PC-9 (cell line): ENCODE measurements at regions not wholly inside any gene's neighbourhood (a gene's known extent, or its start where the extent isn't known, plus 50 kb on each side); places are given as distances from the start of the nearest gene placed in this dataset.

Source experiments
- BruUV-seq: library from RNA; stranded (reverse); fragments of 400-500 nt; replicated peaks from 2 replicates; lab custom pipeline; 2021; lab: Mats Ljungman, UMichigan
- CTCF ChIA-PET: fragments of 300-600 bp; sonication (Branson Sonifier 250); formaldehyde crosslinking; loops from one replicate; lab custom pipeline; 2022; ENCODE audit warnings: antibody characterized with exemption; lab: Charles Lee
- POLR2A ChIA-PET: fragments of 300-600 bp; sonication (Branson Sonifier 250); formaldehyde crosslinking; loops from one replicate; lab custom pipeline; 2022; ENCODE audit warnings: antibody characterized with exemption; ENCODE audit not compliant: unreplicated experiment; lab: Charles Lee
- DNase-seq, 2 experiments: peaks; one replicate each; pipeline versions ENCODE4 v3.0.0 to v3.0.0-alpha.2; 2015 to 2022; ENCODE audit warnings: mixed read lengths in 1 of 2
- H2AFZ ChIP-seq: fragments of 200-600 bp; sonication (generic); 2 replicates; pipeline ENCODE4 v1.8.1; 2017; ENCODE audit warnings: antibody characterized with exemption
- H3F3A ChIP-seq: fragments of 200-600 bp; sonication (generic); 2 replicates; pipeline ENCODE4 v1.8.1; 2017; ENCODE audit warnings: antibody characterized with exemption, mild to moderate bottlenecking, low read depth; ENCODE audit not compliant: insufficient read depth
- H3K27ac ChIP-seq: fragments of 200-600 bp; sonication (generic); 2 replicates; pipeline ENCODE4 v1.6.1; 2016; ENCODE audit warnings: mixed run types
- H3K27me3 ChIP-seq: fragments of 200-600 bp; sonication (generic); 2 replicates; pipeline ENCODE4 v1.6.1; 2016; ENCODE audit warnings: low read depth, mixed run types; ENCODE audit not compliant: insufficient read depth
- H3K36me3 ChIP-seq: fragments of 200-600 bp; sonication (generic); 2 replicates; pipeline ENCODE4 v1.6.1; 2016; ENCODE audit warnings: low read depth, mixed run types
- H3K4me1 ChIP-seq: fragments of 200-600 bp; sonication (generic); replicated peaks from 2 replicates; pipeline ENCODE4 v1.6.1; 2016; ENCODE audit warnings: mixed run types; ENCODE audit not compliant: insufficient read depth
- H3K4me2 ChIP-seq: fragments of 200-600 bp; sonication (generic); 2 replicates; pipeline ENCODE4 v1.6.1; 2017; ENCODE audit warnings: mixed run types
- H3K4me3 ChIP-seq: fragments of 200-600 bp; sonication (generic); 2 replicates; pipeline ENCODE4 v1.6.1; 2016; ENCODE audit warnings: mixed run types
- H3K79me2 ChIP-seq: fragments of 200-600 bp; sonication (generic); 2 replicates; pipeline ENCODE4 v1.6.1; 2017; ENCODE audit warnings: low read depth, mixed run types
- H3K9me2 ChIP-seq: fragments of 200-600 bp; sonication (generic); 2 replicates; pipeline ENCODE4 v1.8.1; 2017; ENCODE audit warnings: mild to moderate bottlenecking; ENCODE audit not compliant: insufficient read depth
- H3K9me3 ChIP-seq: fragments of 200-600 bp; sonication (generic); 2 replicates; pipeline ENCODE4 v1.8.1; 2016; ENCODE audit warnings: low read depth; ENCODE audit not compliant: insufficient read depth
- H4K20me1 ChIP-seq: fragments of 200-600 bp; sonication (generic); 2 replicates; pipeline ENCODE4 v1.8.1; 2017; ENCODE audit not compliant: insufficient read depth
- CTCF ChIP-seq: fragments of 200-600 bp; sonication (generic); conservative IDR thresholded peaks from 2 replicates; pipeline ENCODE4 v1.6.1; 2017; ENCODE audit warnings: mixed run types, antibody characterized with exemption, mild to moderate bottlenecking, moderate library complexity
- EZH2 ChIP-seq: fragments of 200-600 bp; sonication (generic); IDR thresholded peaks from 2 replicates; pipeline ENCODE4 v1.8.0; 2017; ENCODE audit warnings: antibody characterized with exemption, low read depth
- intact Hi-C: fragments of 100-400 bp; cut with micrococcal nuclease; formaldehyde crosslinking; loops from one replicate; pipeline ENCODE4 v1.10.0; 2022; ENCODE audit not compliant: unreplicated experiment

GRCh38 chr12:5295996-5296395 lies 135.9 kb upstream of the NTF3 start:
- H2AFZ ChIP-seq = no peak overlapping the region
- H3K4me2 ChIP-seq = no peak overlapping the region
- no peak for DNase-seq
- H3F3A ChIP-seq = no peaks in the 10 kb centered on the region
- H3K79me2 ChIP-seq = no peaks in the 10 kb centered on the region
- CTCF ChIA-PET = no interaction called here
- no peaks in the 10 kb centered on the region for H4K20me1 ChIP-seq
- no peak for TF ChIP-seq EZH2
- no peak for TF ChIP-seq CTCF
- no TSS peak for BruUV-seq
- H3K9me2 ChIP-seq = no peaks in the 10 kb centered on the region
- POLR2A ChIA-PET = no interaction called here
- no peak overlapping the region for H3K4me3 ChIP-seq
- no peaks in the 10 kb centered on the region for H3K36me3 ChIP-seq
- intact Hi-C loops = no loop called here
- no peaks in the 10 kb centered on the region for H3K9me3 ChIP-seq
- peaks cover 18% of the 10 kb centered on the region for H3K27me3 ChIP-seq
- no peaks in the 10 kb centered on the region for H3K4me1 ChIP-seq
- no peak overlapping the region for H3K27ac ChIP-seq

GRCh38 chr12:5301539-5301938 lies 130.4 kb upstream of the NTF3 start:
- intact Hi-C loops = no loop called here
- Histone ChIP-seq H3K79me2 (no peaks in the 10 kb centered on the region), H3K9me3 (0 out of 2 replicates have a peak, but pooled peaks cover 3% of the 10 kb centered on the region), H3K9me2 (0 out of 2 replicates have a peak, but pooled peaks cover 4% of the 10 kb centered on the region), H3K4me2 (no peak overlapping the region), H3K4me1 (no peaks in the 10 kb centered on the region), H3K36me3 (no peaks in the 10 kb centered on the region), H3K27me3 (0 out of 2 replicates have a peak, but pooled peaks cover 3% of the 10 kb centered on the region), H2AFZ (no peak overlapping the region), H4K20me1 (no peaks in the 10 kb centered on the region), H3K4me3 (no peak overlapping the region), H3K27ac (no peak overlapping the region), H3F3A (no peaks in the 10 kb centered on the region)
- BruUV-seq = no TSS peak
- CTCF ChIA-PET = no interaction called here
- POLR2A ChIA-PET = no interaction called here
- DNase-seq = no peak
- TF ChIP-seq EZH2 (no peak), CTCF (no peak)

GRCh38 chr12:5305425-5305824 lies 126.5 kb upstream of the NTF3 start:
- Histone ChIP-seq H3K27me3 (0 out of 2 replicates have a peak, but pooled peaks cover 3% of the 10 kb centered on the region), H3K4me3 (no peak overlapping the region), H3K9me2 (0 out of 2 replicates have a peak, but pooled peaks cover 4% of the 10 kb centered on the region), H3K4me2 (no peak overlapping the region), H3K4me1 (no peaks in the 10 kb centered on the region), H4K20me1 (no peaks in the 10 kb centered on the region), H3K36me3 (no peaks in the 10 kb centered on the region), H3F3A (no peaks in the 10 kb centered on the region), H3K79me2 (no peaks in the 10 kb centered on the region), H3K9me3 (0 out of 2 replicates have a peak, but pooled peaks cover 3% of the 10 kb centered on the region), H3K27ac (no peak overlapping the region), H2AFZ (no peak overlapping the region)
- no peak for DNase-seq
- no TSS peak for BruUV-seq
- ChIA-PET POLR2A (no interaction called here), CTCF (no interaction called here)
- no peak for TF ChIP-seq EZH2
- no peak for TF ChIP-seq CTCF
- intact Hi-C loops = no loop called here
